ACHN (cell line): ENCODE measurements at regions not wholly inside any gene's neighbourhood (a gene's known extent, or its start where the extent isn't known, plus 50 kb on each side); places are given as distances from the start of the nearest gene placed in this dataset.
A peak's percentile ranks its signal among the peaks of the same experiment; 100 is the strongest.

ENCODE experiments used
- DNase-seq: peaks from one replicate; pipeline ENCODE4 v3.0.0-alpha.2; 2015
- in situ Hi-C: cut with HindIII; loops from 2 replicates; pipeline ENCODE4 v1.10.0; 2017; ENCODE audit warnings: low sequenced_read_pairs, low pct_ligation_motif_present, low pct_unique_long_range_greater_than_20kb

GRCh38 chr11:106202935-106203620 is 125.6 kb downstream of the AASDHPPT start:
- DNase-seq: no peak
- in situ Hi-C loops: no loop called here

DNA sequence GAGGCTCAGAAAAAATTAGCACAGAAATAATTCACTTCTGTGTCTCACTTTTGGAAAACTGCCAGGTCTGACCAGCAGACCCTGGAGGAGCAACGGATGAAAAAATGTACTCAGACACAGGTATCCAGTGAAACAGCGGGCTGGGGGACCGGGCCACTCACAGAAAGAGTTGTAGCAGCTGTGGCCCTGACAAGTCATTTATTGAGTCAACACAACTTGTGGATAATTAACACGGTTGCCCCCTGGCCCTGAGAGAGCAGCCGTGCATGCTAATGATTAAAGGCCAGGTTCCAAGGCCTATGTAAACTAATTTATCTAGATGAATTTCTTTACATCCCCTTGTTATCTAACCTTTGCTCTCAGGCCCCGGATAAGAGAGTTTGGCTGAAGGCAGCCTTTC is 131.3 kb downstream of the AASDHPPT start:
- in situ Hi-C loops: no loop called here

GRCh38 chr11:106212081-106212480 is 134.6 kb downstream of the AASDHPPT start:
- no peak for DNase-seq
- in situ Hi-C loops: no loop called here

More for the DNA sequence above, 131.3 kb downstream of the AASDHPPT start:
- DNase-seq: no peak

- in situ Hi-C loops: no loop called here
- no peak for DNase-seq
Measured at GRCh38 chr11:106216281-106216680, 138.8 kb downstream of the AASDHPPT start.

DNA sequence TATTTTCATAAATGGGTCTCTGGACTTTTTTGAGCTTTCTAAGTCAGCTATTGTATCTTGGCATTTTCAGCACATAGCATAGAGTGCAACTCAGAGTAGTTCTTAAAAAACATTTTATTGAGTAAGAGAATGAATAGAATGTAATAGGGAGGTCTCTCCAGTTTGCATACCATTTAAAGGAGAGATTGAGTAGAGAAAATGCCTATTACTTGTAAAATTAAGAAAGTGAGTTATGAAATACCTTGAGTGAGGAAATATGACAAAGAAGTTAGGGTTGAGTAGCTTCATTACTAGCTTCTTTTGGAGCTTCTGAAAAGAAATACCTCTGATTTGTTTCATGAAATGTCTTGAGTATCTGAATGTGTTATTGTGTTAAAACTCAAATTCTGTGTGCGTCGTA is 140.0 kb downstream of the AASDHPPT start:
- no peak for DNase-seq
- in situ Hi-C loops: no loop called here

GRCh38 chr11:106218106-106218505 is 140.6 kb downstream of the AASDHPPT start:
- DNase-seq: no peak
- in situ Hi-C loops: no loop called here

DNA sequence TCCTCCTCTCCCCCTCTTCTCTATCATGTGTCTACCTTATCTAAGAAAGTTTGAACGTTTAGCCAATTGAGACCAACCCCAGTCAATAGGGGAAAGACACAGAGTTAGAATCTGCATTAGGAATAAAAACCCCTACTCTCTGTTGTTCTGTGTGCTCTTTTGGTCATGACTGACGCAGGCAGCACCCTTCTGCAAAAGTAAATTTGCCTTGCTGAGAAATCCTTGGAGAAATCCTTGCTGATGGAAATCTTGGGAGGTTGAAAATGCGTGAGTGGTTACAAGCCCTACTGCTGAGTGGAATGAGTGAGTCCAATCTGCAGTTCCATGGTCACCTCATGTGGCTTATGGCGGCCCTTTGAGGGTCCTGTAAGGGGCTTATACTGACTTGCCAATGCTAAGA is 145.2 kb downstream of the AASDHPPT start:
- no peak for DNase-seq
- in situ Hi-C loops: no loop called here

- DNase-seq: no peak
- in situ Hi-C loops: no loop called here
Measured at GRCh38 chr11:106224172-106224571, 146.7 kb downstream of the AASDHPPT start.

GRCh38 chr11:106228996-106229395 is 151.5 kb downstream of the AASDHPPT start:
- in situ Hi-C loops: no loop called here
- no peak for DNase-seq

GRCh38 chr11:106231591-106231990 is 154.1 kb downstream of the AASDHPPT start:
- peak; percentile 1 for DNase-seq

DNA sequence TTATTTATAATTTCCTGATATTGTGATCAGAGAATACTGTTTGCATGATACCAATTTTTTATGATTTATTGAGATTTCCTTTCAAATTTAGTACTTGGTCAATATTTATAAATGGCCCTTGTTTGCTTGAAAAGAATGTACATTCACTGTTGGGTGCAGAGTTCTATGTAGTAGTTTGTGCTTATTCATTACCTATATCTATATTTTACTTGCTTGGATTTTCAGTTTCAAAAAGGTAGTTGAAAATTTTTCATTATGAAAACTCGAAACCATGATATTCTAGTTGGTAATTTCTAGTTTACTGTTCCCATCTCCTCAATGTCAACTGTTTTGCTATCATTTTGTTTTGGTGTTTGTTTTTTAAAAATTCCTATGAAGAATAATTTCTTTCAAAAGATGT is 155.7 kb downstream of the AASDHPPT start:
- DNase-seq: no peak
- in situ Hi-C loops: no loop called here

More at GRCh38 chr11:106231591-106231990, 154.1 kb downstream of the AASDHPPT start:
- in situ Hi-C loops: no loop called here

DNA sequence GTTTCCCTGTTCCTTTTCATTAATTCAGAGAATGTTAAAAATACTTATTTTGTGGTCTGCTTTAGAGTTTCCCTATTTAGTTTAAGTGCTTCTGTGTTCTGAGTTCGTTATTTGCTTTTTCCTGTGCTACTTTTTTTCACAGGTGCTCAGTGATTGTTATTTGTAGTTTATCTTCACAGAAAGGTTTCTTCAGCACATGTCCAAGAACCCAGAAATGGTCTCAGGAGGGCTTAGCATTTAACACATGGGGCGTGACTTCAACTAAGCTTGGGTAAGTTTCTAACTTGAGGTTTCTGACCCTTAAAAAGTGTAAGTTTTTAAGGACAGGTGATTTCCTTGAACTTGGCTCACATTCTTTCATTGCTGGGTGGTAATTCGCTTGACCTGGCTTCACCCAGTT is 157.3 kb downstream of the AASDHPPT start:
- no peak for DNase-seq
- in situ Hi-C loops: no loop called here

DNA sequence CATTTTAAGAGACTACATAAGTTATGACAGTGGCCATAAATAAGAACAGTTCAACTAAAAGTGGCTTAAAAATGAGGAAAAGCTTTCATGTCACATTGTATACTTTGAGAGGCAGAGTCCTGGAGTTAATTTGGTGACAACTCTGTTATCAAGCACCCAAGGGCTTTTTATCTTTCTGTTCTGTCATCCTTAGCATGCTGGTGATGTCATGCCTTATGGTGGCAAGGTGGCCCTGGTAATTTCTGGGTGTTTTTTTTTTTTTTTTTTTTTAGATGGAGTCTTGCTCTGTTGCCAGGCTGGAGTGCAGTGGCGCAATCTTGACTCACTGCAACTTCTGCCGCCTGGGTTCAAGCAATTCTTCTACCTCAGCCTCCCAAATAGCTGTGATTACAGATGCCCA is 158.8 kb downstream of the AASDHPPT start:
- in situ Hi-C loops: no loop called here
- no peak for DNase-seq

DNA sequence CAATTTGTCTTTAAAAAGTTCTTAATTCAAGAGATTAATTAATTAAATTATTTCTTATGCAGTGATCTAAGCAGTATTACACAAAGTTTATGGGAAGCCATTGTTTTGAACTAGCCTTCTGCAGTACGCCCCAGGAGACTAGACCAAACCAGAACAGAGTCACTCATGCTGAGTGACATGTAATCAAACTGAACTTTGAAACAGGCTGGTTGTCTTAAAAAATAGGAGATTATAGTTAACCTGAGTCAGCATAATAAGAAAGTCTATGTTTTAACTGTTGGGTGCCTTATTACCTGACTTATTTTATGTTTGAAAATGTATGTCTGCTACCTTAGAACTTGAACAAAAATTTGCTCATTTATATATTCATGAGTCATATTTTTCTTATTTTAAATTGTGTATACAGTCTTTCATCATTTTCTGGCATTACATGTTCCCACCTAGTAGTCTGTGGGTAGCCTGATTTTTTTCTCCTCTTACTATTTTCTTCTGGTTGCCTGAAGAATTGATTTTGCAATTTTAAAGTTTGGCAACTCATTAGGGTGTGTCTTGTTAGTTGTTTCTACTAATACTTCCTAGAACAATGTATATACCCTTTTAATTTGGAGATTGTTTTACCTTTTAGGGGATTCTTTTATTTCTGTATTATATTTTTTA is 161.4 kb downstream of the AASDHPPT start:
- no peak for DNase-seq
- in situ Hi-C loops: no loop called here

DNA sequence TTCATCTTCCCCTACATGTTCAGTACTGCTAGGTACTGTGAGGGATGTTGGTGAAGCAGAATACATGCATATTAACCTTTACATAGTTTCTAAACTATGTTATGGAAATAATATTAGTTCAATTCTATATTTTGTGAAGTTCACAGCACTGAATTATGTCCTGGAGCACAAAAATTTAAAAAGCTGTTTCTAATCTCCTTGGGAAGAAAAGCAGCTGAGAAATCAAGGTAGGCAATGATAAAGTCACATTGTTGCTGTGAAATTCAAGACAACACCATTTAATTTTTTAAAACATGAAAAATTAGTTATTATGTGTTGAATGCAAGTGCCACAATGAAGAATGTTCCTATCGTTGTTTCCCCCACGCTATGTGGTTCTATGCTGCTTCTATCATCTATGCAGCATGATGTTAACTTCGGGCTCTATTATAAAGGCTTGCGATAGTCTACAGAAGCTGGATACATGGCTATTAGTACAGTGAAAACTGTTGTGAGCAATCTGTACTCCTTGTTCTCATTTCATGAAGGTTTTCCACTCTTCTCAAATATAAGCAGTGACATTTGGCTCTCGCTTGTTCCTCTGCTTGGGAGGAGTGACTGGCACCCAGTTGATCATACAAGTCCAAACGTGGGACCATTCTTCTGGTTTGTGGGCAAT is 164.3 kb downstream of the AASDHPPT start:
- in situ Hi-C loops: no loop called here
- DNase-seq: no peak

DNA sequence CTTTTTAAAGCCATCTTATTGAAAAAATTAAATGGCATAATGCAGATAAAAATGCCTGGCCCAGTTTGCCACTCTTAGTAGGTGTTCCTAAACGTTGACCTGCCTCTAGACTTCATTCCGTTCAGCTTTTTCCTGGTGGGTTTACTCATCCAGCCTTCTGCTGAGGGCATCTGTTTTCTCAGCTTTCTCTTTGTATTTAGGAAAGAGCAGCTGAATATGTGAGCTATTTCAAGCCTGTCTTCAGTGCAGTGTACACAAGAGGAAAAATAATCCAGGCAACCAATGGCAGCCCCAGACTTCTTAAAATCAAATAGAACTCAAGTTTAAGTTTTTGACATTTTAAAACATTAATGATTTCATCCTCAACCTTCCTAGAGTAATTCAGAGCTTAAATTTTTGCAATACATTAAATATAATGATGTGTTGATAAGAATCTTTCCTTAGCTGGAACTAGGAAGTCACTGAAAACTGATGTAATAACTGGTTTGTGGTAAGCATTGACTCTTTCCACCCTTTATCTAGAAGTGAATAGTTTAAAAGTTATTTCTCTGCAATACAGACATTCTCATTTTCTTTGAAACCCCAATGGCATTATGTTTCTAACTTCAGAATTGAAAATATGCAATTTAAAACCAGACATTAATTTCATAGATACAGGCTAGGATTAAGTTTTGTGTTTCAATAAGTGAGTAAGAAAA is 165.4 kb downstream of the AASDHPPT start:
- no peak for DNase-seq
- in situ Hi-C loops: no loop called here

DNA sequence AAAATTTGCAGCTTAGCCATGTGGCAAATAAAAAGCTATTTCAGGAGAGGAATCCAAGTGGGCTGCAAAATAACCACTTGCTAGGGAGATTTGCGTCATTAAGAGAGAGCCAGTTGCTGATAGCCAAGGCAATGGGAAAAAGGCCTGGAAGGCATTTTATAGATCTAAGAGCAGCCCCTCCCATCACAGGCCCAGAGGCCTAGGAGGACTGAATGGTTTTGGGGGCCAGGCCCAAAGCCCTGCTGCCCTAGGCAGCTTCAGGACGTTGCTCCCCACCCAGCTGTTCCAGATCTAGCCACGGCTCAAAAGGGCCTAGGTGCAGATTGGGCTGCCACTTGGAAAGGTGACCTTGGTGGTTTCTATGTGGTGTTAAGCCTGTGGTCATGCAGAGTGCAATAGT is 169.0 kb downstream of the AASDHPPT start:
- no peak for DNase-seq
- in situ Hi-C loops: no loop called here

DNA sequence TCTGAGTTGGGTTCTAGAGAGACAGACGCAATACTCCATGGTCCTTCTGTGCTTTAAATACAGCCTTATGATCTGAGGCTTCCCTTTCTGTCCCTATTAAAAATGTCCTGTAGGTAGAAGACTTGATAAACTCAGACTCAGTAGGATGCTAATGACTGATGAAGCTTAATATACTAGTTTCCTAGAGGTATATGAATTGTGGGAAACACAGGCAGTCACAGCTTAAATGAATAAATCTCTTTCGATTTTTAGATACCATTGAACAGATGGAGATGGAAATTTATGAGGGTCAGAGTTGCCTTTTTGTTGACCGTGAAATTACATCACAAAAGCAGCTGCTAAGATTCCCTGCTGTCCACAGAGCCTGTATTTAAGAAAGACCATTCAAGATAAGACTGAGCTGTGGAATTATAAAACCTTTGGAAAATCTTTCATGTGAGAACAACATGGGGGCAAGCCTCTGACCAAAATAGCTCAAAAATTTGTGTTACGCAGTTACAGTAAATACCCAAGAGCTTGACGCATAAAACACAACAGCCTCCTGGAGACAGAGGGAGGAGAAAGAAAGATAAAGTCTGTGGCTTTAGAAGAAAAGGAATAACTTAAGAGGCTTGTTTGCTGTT is 172.3 kb downstream of the AASDHPPT start:
- in situ Hi-C loops: no loop called here

DNA sequence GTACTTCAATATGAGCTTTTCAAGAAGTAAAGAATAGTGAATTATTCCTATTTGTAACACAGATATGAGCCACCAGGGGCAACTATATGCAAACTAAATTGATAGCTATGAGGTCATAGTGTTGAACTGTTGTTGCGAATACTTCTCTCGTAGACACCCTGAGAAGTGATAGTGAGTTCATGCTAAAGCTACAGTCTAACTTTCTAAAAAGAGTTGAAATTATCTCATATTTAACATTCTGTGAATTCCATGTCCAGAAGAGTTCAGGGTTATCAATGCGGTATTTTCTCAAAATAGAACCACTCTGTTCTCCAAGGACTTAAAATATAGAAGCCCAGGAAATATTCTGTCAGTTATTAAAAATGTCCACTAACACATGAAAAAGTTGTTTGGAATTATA is 185.4 kb downstream of the AASDHPPT start:
- DNase-seq: no peak
- in situ Hi-C loops: no loop called here

More for the DNA sequence above, 172.3 kb downstream of the AASDHPPT start:
- no peak for DNase-seq
